ENCODE measurements at regions not wholly inside any gene's neighbourhood (a gene's known extent, or its start where the extent isn't known, plus 50 kb on each side); places are given as distances from the start of the nearest gene placed in this dataset.

DNA sequence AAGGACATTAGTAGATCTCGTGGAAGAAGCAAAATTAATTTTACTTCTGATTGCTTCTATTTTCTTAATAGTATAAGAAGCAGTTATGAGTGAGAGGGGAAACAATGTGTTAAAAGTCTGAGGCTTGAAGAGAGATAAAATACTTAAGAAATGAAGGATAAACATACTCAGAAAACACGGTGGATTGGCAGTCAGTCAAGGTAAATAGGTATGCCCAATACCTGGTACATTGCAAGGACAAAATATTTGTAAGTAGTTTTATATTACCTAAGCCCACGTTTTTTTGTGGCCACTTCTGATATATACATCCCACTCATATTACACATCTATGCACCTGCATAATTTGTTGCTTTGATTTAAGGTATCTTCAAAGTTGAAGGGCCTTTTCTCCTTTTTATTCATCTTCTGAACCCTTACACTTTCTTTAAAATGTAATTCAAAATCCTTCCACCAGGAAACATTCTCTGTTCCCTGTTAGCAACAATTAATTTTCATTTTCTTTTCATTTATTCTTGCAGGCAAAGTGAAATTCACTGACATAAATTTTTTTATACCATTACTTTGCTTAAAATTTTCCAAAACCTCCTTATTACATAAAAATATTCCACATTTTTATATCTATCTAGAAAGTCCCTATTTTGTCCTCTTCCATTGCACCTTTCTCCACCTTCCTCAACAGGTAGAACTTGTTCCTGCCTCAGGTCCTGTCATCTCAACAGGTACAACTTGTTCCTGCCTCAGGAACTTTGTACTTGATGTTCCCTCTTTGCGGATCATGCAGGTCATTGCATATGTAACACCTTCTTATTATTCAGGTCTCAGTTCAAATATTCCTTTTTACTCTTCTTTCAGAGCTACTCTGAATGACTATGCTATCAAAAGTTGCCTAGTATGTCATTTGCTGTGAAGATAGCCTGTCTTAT, 755.7 kb upstream of the ALCAM start:
- DNase-seq = no peak

DNA sequence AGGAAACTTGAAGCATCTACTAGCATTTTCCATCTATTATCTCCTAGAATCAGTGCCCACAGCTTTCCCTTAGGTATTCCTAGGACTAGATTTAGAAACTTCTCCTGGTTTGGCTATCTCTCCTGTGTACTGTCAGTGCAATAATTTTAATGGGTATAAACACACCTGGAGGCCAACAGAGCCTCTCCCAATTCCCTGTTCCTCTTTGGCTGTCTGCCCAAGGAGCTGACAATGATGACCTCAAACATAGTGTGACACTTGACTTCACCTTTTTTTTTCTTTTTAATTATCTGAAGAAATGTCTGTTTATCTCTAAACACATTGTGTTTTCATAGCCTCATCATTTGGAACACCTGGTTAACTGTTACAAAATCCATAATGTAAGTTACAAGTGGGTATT, 754.5 kb upstream of the ALCAM start:
- DNase-seq = no peak

DNA sequence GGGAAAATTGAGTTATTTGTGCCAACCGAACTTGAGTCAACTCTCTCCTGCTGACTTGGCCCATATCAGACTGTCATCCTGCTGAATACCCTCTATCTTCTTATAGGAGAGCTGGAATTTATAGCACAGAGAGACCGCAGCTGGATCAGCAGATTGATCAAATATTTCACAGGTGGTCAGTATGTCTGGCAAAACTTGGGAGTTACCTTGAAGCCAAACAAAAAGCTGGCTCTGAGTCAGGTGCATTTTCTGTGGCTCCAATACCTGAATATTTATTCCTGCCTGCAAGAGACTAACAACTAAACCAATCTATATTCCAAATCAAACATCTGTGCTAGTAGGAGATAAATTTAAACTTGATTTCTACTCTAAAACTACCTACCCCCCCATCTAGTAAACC, 752.1 kb upstream of the ALCAM start:
- DNase-seq = no peak

DNA sequence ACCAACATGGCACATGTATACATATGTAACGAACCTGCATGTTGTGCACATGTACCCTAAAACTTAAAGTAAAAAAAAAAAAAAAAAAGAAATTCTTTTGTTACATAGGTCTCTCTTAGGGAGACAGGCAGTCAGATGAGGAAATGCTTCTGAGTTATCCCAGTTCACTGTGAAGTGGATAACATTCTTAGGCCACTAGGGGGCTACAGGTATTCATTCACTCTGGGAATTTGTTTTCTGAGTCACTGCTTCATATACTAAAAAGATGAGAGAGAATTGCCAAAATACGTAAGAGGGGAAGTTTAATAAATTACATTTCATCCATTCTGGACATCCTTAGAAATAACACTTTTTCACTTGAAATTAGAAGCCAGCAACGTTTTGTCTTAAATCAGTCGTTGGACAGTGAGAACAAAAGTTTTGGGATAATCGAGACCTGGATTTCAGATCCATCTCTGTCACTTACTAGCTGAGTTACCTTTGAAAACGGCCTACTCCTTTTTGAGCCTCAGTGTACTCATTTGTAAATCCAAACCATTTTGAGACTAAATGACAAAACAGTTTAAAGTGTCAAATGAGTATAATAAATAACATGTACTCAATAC, 738.4 kb upstream of the ALCAM start:
- no peak for DNase-seq

DNA sequence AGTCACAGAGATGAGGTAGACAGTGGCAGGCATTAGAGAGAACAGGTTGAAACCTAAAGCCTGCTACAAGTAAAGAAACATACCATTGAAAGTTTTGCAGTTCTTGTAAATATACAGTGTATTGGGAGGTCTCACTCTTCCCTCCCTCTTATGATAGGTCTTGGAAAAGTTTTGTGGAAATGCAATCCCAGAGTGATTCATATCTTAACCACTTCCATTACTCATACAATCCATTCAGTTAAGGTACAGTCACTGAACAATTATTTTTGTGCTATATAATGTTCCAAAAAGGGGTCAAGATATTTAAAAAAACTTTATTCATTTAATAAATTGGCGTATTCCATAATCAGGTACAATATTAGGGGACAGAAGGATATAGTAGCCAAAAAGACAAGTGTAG, 737.7 kb upstream of the ALCAM start:
- DNase-seq = no peak

DNA sequence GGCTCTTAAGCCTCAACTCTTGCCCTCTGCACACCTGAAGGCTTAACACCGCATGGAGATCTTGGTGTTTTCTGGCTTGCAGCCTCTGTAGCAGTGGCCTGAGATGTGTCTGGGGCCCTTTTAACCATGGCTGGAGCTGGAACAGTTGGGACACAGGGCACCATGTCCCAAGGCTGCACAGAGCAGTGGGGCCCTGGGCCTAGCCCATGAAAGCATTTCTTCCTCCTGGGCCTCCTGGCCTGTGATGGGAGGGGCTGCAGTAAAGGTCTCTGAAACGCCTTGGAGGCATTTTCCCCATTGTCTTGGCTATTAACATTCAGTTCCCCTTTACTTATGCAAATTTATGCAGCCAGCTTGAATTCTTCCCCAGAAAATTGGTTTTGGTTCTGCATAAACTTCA, 735.5 kb upstream of the ALCAM start:
- DNase-seq = no peak

DNA sequence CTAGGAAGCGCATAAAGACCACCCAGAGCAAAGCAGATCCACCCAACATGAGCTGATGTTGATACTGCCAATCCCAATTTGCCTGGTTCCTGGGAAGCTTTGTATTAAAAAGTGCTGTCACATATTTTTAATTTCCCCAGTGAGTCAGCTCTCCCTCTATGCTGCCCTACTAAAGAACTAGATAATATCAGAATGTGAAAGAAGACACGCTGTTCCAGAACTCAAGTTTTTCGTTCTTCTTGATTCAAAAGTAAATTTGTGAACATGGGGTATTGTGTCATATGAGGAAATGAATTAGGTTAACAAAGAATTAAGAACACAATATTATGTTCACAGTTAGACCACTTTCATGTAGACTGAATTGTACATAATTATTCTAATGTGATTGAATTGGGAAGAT, 734.2 kb upstream of the ALCAM start:
- no peak for DNase-seq

DNA sequence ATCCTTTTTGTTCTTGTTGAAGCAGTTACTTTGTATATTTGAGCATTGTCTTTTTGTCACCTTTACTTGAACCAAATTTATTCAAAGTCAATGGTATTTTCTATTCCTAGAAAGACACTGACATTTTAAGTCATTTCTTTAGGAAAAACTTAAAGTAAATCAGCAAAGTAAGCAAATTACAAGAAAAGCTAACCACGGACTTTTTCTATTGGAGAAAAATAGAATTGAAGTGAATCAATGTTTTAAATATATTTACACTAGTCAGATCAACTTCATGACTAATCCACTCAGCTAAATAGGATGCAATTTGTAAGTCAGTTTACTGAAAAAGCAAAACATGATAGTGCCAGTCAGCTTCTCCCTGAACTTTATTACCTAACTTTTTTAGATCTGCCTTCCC, 733.8 kb upstream of the ALCAM start:
- no peak for DNase-seq

DNA sequence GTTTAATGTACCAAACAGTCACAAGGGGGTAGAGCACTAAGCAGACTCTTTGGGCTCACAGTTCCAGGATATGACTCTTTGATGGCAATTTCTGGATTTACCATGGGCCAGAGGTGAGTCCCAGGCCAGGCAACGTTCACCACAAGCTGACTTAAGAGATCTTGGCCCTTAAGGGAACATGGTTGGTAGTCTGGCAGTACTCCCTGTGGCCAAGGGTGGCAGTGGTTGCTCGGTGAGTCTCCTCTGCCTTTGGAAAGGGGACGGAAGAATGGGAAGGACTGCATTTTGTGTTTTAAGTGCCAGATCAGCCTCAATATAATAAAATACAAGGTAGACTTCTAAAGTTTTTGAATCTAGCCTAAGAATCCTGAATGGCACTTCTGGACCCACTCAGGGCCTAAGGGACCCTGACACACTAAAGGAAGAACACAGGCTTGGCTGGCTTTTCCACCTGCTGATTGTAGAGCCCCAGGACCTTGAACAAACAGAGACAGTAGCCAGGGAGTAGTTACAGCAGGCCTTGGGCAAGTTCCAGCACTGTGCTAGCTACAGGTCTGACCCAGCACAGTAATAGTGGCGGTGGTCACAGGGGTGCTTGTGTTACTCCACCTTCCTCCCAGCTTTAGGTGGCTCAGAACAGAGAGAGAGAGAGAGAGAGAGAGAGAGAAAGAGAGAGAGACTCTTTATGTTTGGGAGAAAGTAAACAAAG, 730.7 kb upstream of the ALCAM start:
- no peak for DNase-seq

DNA sequence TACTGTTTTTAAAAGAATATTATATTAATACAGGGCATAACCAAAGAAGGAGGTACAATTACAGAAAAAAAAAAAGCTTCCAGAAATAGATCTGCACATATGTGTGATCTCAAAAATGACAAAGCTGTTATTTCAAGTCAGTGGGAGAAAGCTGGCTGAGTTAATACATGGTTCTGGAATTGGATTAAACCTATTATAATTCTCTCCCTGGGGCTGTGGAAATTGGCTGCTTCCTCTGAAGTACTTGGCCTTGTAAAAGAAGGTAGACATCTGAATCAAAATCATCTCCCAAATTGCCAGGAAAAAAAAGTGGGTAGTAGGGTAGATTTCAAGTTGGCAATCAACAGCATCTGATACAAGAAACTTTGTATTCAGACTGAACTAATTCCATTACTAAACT, 723.9 kb upstream of the ALCAM start:
- no peak for DNase-seq

DNA sequence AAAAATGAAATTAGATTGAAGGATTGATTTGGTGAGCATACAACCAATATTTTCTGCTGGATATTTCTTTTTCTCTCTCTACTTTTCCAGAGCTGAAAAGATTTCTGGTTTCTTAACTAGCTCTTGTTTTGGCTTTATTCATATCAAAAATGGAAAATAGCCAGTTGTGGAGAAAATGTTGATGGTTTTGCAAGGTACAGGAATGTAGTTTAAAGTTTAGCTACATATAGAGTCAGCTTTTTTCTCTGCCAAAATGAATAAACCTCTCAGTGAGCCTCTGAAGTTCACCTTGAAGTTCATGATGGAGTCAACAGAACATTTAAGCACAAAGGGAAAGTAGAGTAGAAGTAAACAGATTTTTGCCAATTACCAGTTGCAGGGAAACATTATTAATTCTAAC, 720.5 kb upstream of the ALCAM start:
- DNase-seq = no peak

DNA sequence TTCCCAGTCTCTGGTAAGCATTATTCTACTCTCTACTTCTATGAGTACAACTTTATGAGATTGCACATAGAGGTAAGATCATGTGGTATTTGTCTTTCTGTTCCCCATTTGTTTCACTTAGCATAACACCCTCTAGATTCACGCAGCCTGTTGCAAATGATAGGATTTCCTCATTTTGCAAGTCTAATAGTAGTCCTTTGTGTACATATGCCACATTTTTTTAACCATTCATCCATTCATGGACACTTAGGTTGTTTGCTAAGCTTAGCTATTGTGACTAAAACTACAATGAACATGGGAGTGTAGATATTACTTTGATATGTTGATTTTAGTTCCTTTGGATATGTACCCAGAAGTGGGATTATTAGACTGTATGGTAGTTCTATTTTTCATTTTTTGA, 717.9 kb upstream of the ALCAM start:
- no peak for DNase-seq

DNA sequence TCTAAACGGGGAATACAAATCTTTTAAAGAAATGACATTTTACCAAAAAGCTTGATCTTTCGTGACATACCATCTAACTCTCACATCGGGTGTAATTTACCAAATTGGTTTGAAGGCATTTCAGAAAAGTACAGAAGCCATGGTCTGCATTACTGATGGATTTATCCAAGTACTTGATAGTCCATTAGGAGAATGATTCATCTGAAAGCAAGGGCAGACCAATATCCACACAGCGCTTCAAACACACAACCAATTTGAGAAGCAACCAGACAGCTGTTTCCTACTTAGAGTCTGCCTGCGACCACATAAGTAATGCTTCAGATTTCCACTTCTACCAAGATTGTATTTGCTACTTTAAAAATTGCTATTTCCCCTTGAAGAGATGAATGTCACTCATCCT, 697.6 kb upstream of the ALCAM start:
- no peak for DNase-seq

DNA sequence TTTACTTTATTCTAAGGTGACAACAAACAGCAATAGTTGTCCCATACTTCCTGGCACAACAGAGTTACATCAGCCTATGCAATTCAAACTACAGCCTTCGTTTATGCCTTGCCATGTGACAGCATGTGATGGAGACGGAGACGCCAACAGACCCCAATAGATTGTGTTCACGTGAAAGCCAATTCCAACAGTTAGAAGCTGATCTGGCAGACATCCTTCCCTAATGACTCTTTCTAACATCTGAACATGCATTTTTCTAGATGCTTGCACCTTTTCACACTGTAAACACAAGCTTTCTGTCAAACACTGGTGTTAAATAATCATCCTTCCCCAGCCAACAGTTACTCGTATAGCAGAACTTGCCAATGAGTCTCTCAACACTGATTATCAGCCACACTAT, 694.4 kb upstream of the ALCAM start:
- DNase-seq = no peak

DNA sequence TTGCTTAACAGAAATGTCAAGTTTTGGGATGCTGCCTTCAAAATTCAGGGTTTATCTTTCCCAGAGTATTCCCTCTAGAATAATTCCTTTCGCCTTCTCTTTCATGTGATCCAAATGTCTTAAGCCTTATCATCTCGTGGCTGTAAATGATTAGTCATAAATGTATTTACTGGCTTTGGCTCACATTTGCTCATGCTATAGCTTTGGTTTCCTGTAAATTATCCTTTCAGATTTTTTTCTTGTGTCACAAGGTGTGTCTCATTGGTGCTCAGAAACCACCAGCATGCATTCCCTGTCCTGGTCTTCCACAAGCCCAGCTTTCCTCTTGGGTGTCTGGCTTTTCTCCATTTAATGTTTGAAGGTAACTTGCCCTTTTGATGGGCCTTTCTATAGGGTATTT, 692.7 kb upstream of the ALCAM start:
- DNase-seq = no peak

DNA sequence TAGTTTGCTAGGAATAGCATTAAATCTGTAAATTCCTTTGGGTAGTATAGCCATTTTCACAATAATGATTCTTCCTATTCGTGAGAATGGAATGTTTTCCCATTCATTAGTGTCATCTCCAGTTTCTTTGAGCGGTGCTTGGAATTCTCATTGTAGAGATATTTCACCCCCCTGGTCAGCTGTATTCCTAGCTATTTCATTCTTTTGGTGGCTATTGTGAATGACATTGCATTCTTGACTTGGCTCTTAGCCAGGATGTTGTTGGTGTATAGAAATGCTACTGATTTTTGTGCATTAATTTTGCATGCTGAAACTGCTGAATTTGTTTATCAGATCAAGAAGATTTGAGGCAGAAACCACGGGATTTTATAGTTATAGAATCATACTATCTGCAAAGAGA, 690.5 kb upstream of the ALCAM start:
- DNase-seq = no peak

DNA sequence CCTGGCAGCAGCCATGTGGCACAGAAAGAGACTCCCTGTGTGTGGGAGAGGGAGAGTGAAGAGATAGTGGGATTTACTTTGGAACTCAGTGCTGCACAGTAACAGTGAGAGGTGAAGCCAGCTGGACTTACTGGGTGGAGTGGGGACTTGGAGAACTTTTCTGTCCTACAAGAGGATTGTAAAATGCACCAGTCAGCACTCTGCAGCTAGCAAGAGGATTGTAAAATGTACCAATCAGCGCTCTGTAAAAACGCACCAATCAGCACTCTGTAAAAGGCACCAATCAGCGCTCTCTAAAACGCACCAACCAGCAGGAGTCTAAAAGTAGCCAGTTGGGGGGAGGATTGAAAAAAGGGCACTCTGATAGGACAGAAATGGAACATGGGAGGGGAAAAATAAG, 688.8 kb upstream of the ALCAM start:
- DNase-seq = no peak

DNA sequence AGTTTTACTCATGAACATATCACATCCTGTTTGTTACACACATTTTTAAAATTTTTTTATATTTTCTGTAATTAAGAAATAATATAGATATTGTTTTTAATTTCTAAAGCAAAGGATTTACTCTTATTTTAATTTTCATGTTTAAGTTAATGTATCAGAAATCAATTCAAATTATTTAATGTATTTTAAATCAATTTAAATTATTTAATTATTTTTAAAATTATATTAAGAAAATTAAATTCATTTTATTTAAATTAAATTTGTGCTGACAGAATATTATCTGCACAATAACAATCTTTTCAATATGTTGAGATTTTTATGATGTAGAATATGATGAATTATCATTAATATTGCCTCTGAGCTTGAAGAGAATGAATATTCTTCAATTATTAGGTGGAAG, 681.2 kb upstream of the ALCAM start:
- no peak for DNase-seq

DNA sequence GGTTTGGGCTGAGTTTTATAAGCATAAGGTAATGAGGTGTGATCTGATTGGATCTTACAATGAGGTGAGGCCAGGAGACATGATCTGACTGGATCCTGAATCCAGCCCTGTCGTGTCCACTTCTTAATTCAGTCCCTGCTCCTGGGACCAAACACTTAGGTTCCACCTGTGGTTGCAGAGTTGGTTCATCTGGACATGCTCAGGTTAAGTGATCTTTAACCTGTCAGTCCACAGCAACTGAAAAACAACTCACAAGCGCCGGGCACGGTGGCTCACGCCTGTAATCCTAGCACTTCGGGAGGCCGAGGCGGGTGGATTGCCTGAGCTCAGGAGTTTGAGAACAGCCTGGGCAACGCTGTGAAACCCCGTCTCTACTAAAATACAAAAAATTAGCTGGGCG, 679.3 kb upstream of the ALCAM start:
- DNase-seq = no peak

DNA sequence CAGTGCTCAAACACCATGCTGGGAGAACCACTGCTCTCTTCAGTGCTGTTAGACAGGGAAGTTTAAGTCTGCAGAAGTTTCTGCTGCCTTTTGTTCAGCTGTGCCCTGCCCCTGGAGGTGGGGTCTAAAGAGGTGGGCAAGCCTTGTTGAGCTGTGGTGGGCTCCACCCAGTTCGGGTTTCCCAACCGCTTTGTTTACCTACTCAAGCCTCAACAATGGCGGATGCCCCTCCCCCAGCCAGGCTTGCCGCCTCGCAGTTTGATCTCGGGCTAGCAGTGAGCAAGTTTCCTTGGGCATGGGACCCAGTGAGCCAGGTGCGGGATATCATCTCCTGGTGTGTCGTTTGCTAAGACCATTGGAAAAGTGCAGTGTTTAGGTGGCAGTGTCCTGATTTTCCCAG, 670.2 kb upstream of the ALCAM start:
- DNase-seq = no peak

DNA sequence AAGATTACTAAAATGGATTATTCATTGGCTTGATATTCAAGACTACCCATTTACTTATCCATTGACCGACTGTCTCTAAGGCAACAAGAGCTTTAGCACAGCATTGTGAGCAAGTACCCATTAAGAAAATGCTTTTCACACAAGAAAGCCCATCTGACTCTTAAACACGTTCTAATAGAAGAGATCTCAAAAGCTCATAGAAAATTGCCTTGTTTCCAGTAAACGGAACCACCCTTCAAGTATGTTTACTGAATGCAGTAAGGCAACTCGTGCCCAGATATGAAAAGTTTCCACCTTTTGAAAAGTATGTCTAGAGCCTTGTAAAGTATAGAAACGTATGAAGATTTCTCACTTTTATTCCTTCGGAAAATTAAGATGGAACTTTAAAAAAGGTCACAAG, 655.3 kb upstream of the ALCAM start:
- DNase-seq = no peak

DNA sequence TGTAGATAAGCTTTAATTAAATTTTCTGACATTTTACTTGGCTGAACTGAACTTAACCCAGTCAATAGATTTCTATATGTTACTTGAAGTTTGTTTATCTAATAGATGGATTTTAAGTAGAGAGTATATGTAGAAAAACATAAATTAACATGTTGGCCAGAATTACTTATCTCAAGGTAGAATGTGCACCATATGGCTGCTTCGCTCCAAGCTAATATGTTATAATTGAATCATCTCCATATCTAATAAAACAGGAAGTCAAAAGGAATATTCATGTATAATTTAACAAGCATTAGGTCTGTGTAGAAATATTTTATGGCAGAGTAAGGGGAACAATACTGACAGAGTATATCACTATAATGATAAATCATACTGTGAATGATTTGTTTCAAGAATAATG, 650.7 kb upstream of the ALCAM start:
- DNase-seq = no peak

DNA sequence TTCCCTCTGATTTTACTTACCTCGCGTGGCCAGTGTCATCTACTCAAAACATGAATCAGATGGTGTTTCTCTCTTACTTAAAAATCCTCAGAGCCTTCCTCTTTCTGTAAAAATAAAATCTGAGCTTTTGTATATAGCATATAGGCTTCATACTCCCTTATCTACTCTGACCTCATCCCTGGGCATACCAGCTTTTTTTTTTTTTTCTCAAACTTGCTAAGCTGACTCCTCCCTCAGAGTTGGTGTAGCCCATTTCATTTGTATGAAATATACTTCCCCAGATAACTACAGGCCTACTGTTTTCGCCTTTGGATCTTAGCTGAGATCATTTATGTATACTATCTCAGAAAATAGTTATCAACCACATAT, 648.9 kb upstream of the ALCAM start:
- DNase-seq = no peak

DNA sequence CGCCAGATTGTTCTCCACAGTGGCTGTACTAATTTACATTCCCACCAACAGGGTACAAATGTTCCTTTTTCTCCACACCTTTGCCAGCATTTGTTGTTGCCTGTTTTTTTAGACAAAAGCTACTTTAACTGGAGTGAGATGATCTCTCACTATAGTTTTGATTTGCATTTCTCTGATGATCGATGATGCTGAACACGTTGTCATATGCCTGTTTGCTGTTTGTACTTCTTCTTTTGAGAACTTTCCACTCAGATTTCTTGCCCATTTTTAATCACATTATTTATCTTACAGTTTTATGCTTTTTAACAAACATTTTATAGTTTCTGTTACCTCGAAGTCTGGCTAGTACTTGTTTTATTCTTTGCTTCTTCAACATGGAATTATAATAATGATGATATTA, 643.7 kb upstream of the ALCAM start:
- no peak for DNase-seq

Measured in effector CD4-positive, alpha-beta T cell (primary cell).